GM19395 (cell line): ENCODE measurements at regions not wholly inside any gene's neighbourhood (a gene's known extent, or its start where the extent isn't known, plus 50 kb on each side); places are given as distances from the start of the nearest gene placed in this dataset.
"Not testable (repeated sequence)": the region's sequence is repeated elsewhere in the genome, so short reads cannot be mapped to it uniquely, and the experiment has no call there.

Experiments
- ATAC-seq: cut with Tn5 transposase; IDR thresholded peaks from one replicate; pipeline ENCODE4 v1.9.1; 2021; ENCODE audit warnings: mild to moderate bottlenecking, moderate library complexity; ENCODE audit not compliant: unreplicated experiment

DNA sequence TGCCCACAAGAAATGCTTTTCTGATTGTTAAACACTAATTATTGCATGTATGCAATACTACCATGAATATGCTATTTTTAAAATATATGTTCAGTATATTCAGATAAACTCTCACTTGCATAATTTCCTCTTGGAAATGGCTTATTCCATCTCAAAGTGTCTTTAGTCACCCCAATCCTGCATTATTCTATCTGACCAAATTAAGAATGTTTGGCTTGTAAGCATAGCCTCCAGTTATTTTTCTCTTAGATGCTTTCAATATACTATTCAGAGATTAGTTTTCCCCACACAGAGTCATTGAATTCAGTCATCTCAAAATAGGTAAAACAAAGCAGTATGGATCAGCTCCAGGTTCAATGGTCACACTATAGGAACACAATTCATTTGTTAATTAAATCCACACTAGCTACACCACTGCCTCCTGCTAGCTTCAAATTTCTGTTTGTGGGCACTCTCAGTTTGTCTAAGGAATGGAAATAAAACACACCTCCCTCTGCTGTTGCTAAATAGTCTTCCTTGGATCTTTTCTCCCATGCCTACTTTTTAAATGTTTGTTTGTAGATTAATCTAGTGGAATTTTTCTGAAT lies 134.6 kb upstream of the TBCA start:
- no peak for ATAC-seq

DNA sequence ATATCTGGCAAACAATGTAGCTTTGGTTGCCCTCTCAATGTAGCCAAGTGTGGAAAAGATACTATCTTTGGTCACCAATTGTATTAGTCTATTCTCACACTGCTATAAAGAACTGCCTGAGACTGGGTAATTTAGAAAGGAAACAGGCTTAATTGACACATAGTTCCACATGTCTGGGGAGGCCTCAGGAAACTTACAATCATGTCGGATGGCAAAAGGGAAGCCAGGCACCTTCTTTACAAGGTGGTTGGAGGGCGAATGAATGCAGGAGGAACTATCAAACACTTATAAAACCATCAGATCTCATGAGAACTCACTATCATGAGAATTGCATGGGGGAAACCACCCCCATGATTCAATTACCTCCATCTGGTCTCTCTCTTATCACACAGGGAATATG lies 133.1 kb upstream of the TBCA start:
- ATAC-seq, result no peak

DNA sequence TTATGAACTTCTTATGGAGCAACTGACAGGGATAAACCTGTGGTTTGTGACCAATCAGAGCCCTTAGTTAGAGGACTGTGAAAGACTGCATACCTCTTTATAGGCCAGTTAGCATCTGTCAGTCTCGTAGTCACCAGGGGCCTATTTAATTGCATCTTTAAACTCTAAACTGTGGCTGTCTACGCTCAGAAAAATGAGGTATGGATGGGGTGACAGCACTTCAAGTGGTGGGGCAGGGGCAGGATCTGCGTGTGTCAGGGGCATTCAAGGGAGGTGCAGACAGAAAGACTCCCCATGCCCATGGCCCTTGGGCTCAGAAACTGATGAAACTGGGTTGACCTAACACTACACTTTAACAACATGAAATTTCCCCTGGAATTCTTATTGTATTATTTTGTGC lies 132.6 kb upstream of the TBCA start:
- ATAC-seq, result no peak

DNA sequence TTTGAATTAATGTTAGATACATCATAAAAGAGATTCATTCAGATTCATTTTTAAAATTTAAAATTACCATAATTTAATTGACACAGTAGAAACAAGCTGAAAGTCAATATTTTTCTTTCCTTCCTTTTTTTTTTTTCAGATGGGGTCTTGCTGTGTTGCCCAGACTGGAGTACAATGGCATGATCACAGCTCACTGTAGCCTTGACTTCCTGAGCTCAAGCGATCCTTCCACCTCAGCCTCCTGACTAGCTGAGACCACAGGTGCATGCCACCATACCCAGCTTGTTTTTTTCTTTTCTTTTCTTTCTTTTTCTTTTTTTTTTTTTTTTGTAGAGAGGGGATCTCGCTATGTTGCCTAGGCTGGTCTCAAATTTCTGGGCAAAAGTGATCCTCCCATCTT lies 131.6 kb upstream of the TBCA start:
- ATAC-seq, result no peak

DNA sequence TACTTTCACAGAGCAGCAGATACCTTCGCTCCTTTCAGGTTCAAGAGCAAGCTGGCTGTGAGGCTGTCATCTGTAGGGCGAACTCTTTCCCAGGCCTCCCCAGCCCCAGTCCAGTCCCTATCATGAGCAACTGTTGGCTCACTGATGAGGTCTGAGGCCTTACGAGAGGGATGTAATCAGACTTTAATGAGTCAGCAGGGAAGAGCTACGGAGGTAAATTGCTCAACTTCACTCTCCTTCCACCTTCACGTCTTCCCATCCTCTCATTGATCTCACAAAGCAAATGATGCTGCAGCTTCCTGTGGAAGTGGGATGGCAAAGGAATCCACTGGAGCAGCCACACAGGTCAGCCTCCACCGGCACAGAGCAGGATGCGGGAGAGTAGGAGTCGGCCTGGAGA lies 130.7 kb upstream of the TBCA start:
- no peak for ATAC-seq

DNA sequence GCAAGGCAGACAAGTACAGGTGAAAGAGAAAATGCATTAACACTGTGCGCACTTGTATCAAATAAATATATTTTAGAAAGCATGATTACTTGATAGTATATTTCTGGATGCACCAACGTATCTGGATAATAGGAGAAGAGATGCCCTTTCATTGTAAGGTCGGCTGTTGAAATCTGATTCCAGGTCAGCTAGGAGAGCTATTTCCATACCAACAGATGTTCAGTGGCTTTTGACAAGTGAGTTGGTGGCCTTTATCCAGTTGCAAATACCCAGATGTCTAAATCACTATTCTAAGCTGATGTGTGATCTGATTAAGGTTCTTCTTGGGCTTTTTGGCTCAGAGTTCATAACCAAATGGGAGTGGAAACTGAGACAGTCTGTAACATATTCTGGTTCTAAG lies 128.2 kb upstream of the TBCA start:
- no peak for ATAC-seq

DNA sequence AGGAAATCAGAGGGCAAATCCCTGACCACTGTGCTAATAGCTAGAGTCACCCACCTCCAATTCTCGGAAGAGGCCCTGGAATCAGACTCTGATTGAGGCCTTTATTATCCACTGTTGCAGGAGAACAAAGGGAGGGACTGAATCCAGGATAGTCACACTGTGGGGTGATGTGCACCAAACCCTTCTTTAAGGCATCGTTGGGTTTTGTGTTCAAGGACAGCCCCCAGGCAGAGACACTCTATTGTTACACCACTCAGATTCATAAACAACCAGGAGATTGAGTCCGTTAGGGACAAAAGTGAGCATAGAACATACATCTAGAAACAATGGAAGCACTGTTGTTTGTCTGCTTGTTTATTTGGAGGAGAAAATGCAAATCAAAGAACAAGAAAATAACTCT lies 124.6 kb upstream of the TBCA start:
- ATAC-seq, result no peak

DNA sequence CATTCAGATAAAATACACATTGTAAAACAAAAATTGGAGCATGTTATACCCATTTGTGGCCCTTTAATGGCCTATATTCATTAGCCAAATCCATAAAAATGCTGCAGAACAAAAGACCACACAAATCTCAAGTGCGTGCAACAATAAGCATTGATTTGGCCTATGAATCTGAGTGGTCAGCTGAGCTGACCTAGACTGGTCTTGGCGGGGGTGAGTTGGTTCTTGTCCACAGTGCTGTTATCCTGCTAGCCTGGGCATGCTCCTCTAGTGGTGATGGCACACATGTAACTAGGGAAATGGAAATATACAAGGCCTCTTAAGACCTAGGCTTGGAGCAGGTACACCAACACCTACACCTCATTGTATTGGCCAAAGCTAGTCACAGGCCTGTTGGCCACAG lies 122.2 kb upstream of the TBCA start:
- ATAC-seq, result no peak

DNA sequence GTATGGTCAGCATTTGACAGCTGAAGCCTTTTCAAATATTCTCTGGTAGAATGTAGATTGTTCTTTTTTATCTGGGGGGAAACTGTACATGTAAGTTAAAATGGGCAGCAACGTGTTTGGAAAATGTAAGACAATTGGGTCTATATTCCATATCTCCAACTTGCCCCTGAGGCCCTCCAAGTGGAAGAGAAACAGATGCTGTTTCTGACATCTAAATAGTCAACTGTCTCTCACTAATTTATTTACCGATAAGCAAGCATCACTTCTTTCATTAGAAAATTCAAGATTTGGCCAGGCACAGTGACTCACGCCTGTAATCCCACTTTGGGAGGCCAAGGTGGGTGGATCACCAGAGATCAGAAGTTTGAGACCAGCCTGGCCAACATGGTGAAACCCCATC lies 120.2 kb upstream of the TBCA start:
- no peak for ATAC-seq

DNA sequence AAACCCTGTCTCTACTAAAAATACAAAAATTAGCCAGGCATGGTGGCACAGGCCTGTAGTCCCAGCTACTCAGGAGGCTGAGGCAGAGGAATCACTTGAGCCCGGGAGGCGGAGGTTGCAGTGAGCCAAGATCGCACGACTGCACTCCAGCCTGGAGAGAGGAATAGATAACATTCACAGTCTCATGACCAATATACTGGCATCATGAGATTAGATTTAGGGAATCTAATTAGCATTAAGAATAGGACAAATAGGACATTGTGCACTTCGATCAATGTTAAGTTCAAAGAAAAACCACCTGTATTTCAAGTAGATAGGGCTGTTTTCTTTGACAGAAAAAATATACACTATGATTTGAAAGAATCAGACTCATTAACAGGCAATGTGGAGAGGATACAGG lies 118.0 kb upstream of the TBCA start:
- not testable (repeated sequence) for ATAC-seq

DNA sequence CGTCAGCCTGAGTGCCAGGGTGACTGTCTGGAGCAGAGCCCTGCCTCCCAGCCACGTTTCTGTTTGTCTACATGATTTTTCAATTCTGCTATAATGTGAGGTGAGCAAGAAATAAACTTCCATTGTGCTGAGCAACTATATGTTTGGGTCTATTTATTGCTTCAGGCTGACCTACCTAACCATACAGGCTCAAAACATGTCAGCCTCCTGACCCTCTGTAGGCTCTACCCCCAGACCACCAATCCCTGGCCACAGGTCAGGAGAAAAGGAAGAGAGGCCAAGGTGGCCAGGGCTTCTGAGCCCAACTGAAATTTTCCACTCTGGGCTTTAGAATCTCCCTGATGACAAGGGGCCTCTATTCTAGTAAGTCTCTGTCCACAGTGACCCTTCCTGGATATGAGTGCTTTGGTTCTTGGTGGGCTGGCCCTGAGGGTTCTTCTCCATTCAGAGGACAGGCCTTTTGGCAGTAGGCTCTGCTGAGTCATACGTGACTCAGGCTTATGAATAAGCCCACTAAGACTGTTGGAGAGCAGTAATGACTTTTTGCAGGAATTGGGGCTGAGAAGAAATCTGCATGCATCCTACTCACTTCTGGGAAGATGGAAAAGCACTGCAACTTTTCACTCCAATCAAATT lies 117.2 kb upstream of the TBCA start:
- no peak for ATAC-seq

DNA sequence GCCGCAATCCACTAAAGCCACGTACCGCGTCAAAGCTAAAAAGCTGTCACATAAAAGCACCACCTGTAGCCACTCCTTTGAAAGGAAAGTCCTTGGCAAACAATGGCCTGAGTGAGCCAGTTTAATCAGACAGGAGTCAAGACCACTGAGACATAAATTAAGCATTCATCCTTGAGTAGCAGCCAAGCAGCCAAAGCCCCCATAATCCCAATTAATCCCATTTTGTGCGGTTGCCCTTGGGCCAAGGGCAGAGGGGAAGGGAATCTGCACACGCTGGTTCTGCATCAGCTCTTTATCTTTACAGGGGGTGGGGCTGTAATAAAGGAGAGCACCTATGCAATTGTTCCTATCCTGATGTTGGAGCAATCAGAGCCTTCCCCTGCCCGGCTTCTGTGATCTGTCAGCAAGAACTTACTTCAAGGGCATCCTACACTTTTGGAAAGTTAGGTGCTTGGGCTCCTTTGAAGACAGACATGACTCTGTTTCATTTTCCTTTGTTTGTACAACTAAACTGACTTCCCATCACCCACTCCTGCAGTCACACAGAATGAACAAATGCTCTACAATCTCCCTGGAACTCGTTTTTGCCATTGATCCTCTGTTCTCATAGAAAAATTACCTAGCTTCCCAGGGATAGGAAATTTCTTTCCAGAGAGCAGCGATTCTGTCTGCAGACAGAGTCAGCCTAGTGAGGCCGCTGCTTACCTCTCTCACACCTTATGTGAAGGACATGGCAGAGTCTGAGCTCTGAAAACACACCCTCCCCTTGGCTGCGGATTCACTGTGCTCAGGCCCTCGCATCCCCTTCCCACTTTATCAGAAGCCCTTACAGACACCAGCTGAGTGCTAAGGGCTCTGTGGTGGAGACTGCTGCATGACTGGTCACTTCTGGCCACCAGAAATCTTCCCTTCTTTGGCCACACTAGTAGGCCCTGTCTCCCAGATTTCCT lies 116.2 kb upstream of the TBCA start:
- ATAC-seq, result no peak

DNA sequence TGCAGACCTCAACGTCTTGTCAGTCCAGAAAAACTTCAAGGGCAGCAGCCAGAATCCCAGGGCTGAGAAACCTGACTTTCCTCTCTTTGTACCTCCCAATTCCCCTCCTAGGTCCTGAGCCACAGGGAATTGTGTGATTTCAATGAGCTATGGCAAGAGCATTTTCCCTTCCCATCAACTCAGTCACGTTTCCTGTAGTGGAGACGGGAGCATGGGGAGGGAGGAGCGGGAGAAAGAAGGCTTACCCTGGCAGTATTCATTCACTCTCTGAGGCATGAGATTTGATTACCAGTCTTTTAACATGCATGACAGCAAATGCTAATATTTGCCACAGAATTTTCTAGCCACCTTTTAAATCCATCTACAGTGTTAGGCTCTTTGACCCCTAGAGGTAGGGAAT lies 109.4 kb upstream of the TBCA start:
- no peak for ATAC-seq

DNA sequence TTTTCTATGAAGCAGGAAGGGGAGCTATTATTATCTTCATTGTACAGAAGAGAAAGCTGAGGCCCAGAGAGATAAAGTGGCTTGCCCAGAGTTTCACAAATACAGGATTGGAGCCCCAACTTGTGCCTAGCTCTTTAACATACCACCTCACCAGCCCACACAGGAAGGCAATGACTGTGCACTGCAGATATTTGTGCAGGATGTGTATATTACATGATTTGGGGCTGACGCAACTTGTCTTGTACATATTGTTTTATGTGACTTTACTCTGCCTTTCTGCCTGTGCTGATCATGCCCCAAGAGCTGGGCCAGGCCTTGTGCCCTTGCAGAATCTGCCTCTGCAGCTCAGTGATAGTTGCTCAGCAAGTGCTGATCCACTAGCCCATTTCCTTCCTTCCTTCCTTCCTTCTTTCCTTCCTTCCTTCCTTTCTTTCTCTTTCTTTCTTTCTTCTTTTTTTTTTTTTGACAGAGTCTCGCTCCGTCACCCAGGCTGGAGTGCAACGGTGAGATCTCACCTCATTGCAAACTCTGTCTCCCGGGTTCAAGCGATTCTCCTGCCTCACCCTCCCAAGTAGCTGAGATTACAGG lies 106.6 kb upstream of the TBCA start:
- no peak for ATAC-seq

DNA sequence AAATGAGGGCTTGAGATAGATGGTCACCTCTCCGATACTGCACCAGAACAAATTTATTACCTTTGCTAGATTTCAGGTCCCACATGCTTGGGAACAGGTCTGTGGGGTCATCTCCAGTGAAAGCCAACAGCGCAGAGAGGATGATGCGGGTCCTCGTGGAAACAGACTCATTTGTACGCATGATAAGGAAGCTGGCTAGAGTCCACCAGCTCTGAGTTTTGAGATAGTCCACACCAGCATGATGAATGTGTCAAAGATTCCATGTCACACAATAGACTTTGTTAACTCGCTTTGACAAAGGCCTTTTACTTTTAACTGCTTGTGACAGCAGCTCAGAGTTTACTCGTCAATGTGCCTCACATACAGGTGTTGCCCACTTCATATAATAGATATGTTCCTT lies 105.4 kb upstream of the TBCA start:
- ATAC-seq, result no peak

DNA sequence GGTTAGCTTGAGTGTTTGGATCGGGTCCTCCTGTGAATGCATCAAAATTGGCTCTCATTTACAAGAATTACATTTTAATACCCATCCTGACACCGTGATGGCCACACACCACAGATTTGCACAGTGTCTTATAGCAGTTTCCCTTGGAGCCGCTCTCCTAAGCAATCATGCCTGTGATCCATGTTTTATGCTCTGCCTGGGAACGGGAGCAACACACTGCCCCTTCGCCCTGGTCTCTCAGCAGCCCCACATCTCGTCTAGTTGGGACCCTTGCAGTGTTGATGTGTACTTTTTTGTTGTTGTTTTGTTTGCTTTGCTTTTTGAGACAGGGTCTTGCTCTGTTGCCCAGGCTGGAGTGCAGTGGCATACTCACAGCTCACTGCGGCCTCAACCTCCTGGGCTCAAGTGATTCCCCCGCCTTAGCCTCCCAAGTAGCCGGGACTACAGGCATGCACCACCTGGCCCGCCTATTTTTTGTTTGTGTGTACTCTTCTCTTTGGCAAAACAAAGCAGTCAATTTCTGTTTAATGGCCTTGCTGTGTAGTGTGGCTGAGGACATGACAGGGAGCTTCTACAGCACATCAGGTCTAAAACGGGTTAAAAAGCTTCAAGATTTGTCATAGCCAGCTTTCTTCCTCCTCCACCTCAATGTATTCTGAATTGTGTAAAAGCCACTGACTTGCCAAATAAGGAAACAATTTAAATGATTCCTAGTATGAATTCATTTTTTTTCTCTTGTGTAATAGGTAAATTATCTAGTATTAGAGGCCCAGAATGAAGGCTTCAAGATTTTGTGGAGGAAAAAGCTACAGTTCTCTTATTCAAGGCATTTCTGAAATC lies 101.6 kb upstream of the TBCA start:
- ATAC-seq, result no peak

DNA sequence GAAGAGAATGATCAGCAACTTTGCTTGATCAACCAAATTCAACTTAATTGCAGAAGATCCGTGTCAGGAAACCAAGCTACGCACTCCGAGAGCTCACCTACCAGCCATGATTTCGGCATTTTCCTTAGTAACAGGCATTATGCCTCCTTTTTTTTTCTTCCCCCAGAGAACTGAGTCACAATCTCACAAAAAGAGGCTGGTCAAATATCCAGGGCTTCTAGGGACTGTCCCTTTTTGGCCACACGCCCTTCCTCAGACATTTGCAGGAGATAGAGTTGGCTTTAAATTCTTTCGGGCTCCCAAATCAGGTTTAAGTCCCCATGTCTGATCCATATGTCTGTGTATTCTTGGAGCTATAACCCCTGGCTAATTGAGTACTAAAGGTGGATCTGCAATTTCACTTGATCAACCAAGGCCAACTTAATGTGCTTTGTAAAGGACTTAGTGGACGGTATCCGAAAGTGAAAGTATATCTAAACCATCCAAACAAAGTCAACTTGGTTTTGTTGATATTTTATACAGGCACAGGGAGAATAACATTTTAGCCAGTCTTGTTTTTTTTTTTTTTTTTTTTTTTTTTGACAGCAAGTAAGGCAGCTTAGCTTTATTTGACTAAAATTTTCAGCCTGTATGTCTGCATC lies 100.8 kb upstream of the TBCA start:
- no peak for ATAC-seq

DNA sequence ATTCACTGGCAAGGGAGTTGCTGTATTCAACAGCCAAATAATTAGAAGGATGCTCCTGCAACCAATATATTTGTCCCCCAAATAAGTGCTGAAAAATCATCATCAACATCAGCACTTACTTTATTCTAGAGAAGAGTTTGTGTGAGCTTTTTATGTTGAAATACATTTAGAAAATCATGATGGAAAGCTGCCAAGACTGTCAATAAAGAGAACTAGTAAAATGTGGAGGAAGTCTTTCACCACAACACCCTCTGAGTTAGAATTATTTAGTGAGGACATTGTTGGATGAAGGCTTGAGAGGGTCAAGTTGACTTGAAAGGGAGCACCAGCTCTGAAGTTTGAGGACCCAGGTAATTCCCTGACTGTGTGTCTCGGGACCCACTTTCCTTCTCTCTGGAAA lies 100.2 kb upstream of the TBCA start:
- no peak for ATAC-seq

DNA sequence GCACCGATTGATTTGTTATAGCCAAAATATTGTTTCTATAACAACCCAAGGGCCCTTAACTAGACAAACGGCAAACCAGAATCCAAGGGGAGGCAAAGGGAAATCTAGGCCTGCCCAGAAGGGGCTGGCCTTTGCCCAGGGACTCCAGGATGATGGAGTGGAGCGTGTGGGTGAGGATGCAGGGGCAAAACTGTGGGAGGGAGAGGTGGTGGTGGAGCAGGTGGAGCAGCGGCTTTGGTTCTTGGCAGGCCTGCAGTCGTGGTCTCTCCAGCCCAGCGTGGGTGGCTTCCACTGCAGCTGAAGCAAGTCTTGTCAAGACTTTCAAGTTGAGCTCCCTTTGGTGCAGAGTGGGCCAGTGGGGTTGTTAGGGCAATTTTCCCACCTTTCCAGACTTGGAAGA lies 98.6 kb upstream of the TBCA start:
- no peak for ATAC-seq

DNA sequence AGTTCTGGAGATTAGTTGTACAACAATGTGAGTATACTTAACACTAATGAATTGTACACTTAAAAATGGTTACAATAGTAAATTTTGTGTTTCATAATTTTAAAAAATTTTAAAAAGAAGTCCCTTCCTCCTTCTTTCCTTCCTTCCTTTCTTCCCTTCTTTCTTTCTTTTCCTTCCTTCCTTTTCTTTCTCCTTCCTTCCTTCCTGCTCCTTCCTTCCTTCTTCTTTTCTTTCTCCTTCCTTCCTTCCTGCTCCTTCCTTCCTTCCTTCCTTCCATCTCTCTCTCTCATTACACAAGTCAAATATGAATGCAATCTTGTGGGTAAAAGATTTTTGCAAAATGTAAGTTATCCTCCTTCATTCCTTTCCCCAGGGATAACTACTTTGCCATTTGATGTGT lies 97.1 kb upstream of the TBCA start:
- no peak for ATAC-seq
